Mesendoderm (in vitro differentiated cells): ENCODE measurements at regions not wholly inside any gene's neighbourhood (a gene's known extent, or its start where the extent isn't known, plus 50 kb on each side); places are given as distances from the start of the nearest gene placed in this dataset.

Source experiments
- DNase-seq: peaks from one replicate; pipeline ENCODE4 v3.0.0; 2013
- H2AK5ac ChIP-seq: 2 replicates; pipeline ENCODE4 v1.6.1; 2013; ENCODE audit warnings: low read length, inconsistent platforms
- H2BK120ac ChIP-seq: 2 replicates; pipeline ENCODE4 v1.6.1; 2013; ENCODE audit warnings: low read depth, mild to moderate bottlenecking, low read length, moderate library complexity, mixed read lengths
- H2BK15ac ChIP-seq: replicated peaks from 2 replicates; pipeline ENCODE4 v1.6.1; 2013; ENCODE audit warnings: low read depth, mild to moderate bottlenecking, moderate library complexity
- H2BK5ac ChIP-seq: 2 replicates; pipeline ENCODE4 v1.6.1; 2013; ENCODE audit warnings: low read length, inconsistent platforms
- H3K18ac ChIP-seq: 2 replicates; pipeline ENCODE4 v1.6.1; 2013; ENCODE audit warnings: mild to moderate bottlenecking, low read length, mixed read lengths
- H3K23ac ChIP-seq: one replicate; pipeline ENCODE4 v1.6.1; 2013; ENCODE audit warnings: low read length
- H3K27ac ChIP-seq: 2 replicates; pipeline ENCODE4 v1.5.1; 2013; ENCODE audit warnings: low read depth, mild to moderate bottlenecking, inconsistent platforms, low read length, moderate library complexity
- H3K27me3 ChIP-seq: 2 replicates; pipeline ENCODE4 v1.6.1; 2013; ENCODE audit warnings: low read length, control low read depth, mild to moderate bottlenecking, inconsistent platforms; ENCODE audit not compliant: insufficient read depth, poor library complexity
- H3K36me3 ChIP-seq: 2 replicates; pipeline ENCODE4 v1.6.1; 2013; ENCODE audit warnings: low read length, inconsistent platforms; ENCODE audit not compliant: control insufficient read depth, insufficient read depth
- H3K4ac ChIP-seq: one replicate; pipeline ENCODE4 v1.6.1; 2013; ENCODE audit warnings: low read depth, mild to moderate bottlenecking, low read length, moderate library complexity
- H3K4me1 ChIP-seq: 2 replicates; pipeline ENCODE4 v1.6.1; 2013; ENCODE audit warnings: low read depth, low read length, inconsistent platforms; ENCODE audit not compliant: control insufficient read depth
- H3K4me2 ChIP-seq: 2 replicates; pipeline ENCODE4 v1.6.1; 2013; ENCODE audit warnings: low read length
- H3K4me3 ChIP-seq: 2 replicates; pipeline ENCODE4 v1.5.1; 2013; ENCODE audit warnings: mild to moderate bottlenecking, low read length
- H3K56ac ChIP-seq: one replicate; pipeline ENCODE4 v1.6.1; 2013; ENCODE audit warnings: low read length
- H3K79me1 ChIP-seq: 2 replicates; pipeline ENCODE4 v1.6.1; 2013; ENCODE audit warnings: low read length, inconsistent platforms
- H3K79me2 ChIP-seq: 2 replicates; pipeline ENCODE4 v1.6.1; 2013; ENCODE audit warnings: mild to moderate bottlenecking, low read length; ENCODE audit not compliant: control insufficient read depth, insufficient read depth
- H3K9ac ChIP-seq: 2 replicates; pipeline ENCODE4 v1.6.1; 2013; ENCODE audit warnings: low read length, inconsistent platforms
- H4K5ac ChIP-seq: one replicate; pipeline ENCODE4 v1.6.1; 2013; ENCODE audit warnings: low read length
- H4K8ac ChIP-seq: one replicate; pipeline ENCODE4 v1.6.1; 2013; ENCODE audit warnings: low read depth, mild to moderate bottlenecking, control low read depth, low read length, moderate library complexity
- WGBS: extraction: QIAGEN DNeasy Blood & Tissue Kit; methylation state at CpG from one replicate; pipeline ENCODE4 v1.1.7; 2013; ENCODE audit warnings: low lambda C conversion rate, missing lambda C conversion rate; ENCODE audit not compliant: insufficient coverage; ENCODE audit errors: extremely low coverage; 5-methylcytosine and 5-hydroxymethylcytosine counted together

GRCh38 chr2:12821656-12822055 is 104.9 kb downstream of the TRIB2 start:
- H2AK5ac ChIP-seq = no peak overlapping the region
- H2BK5ac ChIP-seq = no peak overlapping the region
- H3K36me3 ChIP-seq = no peaks in the 10 kb centered on the region
- no CpG with 5 or more reads among the region's 1 CpG for WGBS
- DNase-seq = no peak
- H3K9ac ChIP-seq = no peak overlapping the region
- no peaks in the 10 kb centered on the region for H3K4me1 ChIP-seq
- no peaks in the 10 kb centered on the region for H3K79me1 ChIP-seq
- no peak overlapping the region for H4K8ac ChIP-seq
- H3K56ac ChIP-seq = no peak overlapping the region
- H2BK15ac ChIP-seq = no peak overlapping the region
- H2BK120ac ChIP-seq = no peak overlapping the region
- no peak overlapping the region for H3K27ac ChIP-seq
- no peak overlapping the region for H4K5ac ChIP-seq
- H3K27me3 ChIP-seq = no peaks in the 10 kb centered on the region
- no peak overlapping the region for H3K18ac ChIP-seq
- H3K79me2 ChIP-seq = no peaks in the 10 kb centered on the region
- H3K23ac ChIP-seq = no peak overlapping the region
- H3K4ac ChIP-seq = no peak overlapping the region
- no peak overlapping the region for H3K4me2 ChIP-seq
- no peak overlapping the region for H3K4me3 ChIP-seq

- no peaks in the 10 kb centered on the region for H3K79me1 ChIP-seq
- no peak overlapping the region for H3K4me2 ChIP-seq
- no peak overlapping the region for H4K5ac ChIP-seq
- no peak overlapping the region for H2BK120ac ChIP-seq
- no peaks in the 10 kb centered on the region for H3K79me2 ChIP-seq
- H3K4ac ChIP-seq = no peak overlapping the region
- H3K27ac ChIP-seq = no peak overlapping the region
- H3K27me3 ChIP-seq = no peaks in the 10 kb centered on the region
- no CpG with 5 or more reads among the region's 3 CpGs for WGBS
- no peak overlapping the region for H2AK5ac ChIP-seq
- H3K18ac ChIP-seq = no peak overlapping the region
- H4K8ac ChIP-seq = no peak overlapping the region
- H2BK15ac ChIP-seq = no peak overlapping the region
- H3K23ac ChIP-seq = no peak overlapping the region
- H2BK5ac ChIP-seq = no peak overlapping the region
- H3K4me3 ChIP-seq = no peak overlapping the region
- no peak overlapping the region for H3K9ac ChIP-seq
- no peaks in the 10 kb centered on the region for H3K4me1 ChIP-seq
- H3K56ac ChIP-seq = no peak overlapping the region
- H3K36me3 ChIP-seq = no peaks in the 10 kb centered on the region
- DNase-seq = no peak
Observed at GRCh38 chr2:12824351-12824777, 107.6 kb downstream of the TRIB2 start.

GRCh38 chr2:12824778-12825379 is 108.1 kb downstream of the TRIB2 start:
- H2BK120ac ChIP-seq = no peak overlapping the region
- no peak overlapping the region for H4K5ac ChIP-seq
- H3K4ac ChIP-seq = no peak overlapping the region
- no peak overlapping the region for H3K23ac ChIP-seq
- no peak overlapping the region for H3K9ac ChIP-seq
- no peak overlapping the region for H3K27ac ChIP-seq
- H3K56ac ChIP-seq = no peak overlapping the region
- no peak for DNase-seq
- no peaks in the 10 kb centered on the region for H3K79me1 ChIP-seq
- H2AK5ac ChIP-seq = no peak overlapping the region
- no peak overlapping the region for H3K4me3 ChIP-seq
- H3K18ac ChIP-seq = no peak overlapping the region
- H2BK5ac ChIP-seq = no peak overlapping the region
- H3K79me2 ChIP-seq = no peaks in the 10 kb centered on the region
- H4K8ac ChIP-seq = no peak overlapping the region
- H3K4me2 ChIP-seq = no peak overlapping the region
- WGBS = no CpG with 5 or more reads among the region's 9 CpGs
- no peak overlapping the region for H2BK15ac ChIP-seq
- H3K36me3 ChIP-seq = no peaks in the 10 kb centered on the region
- no peaks in the 10 kb centered on the region for H3K27me3 ChIP-seq
- H3K4me1 ChIP-seq = no peaks in the 10 kb centered on the region

- no peak overlapping the region for H2BK5ac ChIP-seq
- H2BK15ac ChIP-seq = no peak overlapping the region
- H3K27ac ChIP-seq = no peak overlapping the region
- H3K4me2 ChIP-seq = no peak overlapping the region
- no peaks in the 10 kb centered on the region for H3K27me3 ChIP-seq
- H3K36me3 ChIP-seq = no peaks in the 10 kb centered on the region
- WGBS = no CpG with 5 or more reads among the region's 3 CpGs
- no peak overlapping the region for H3K23ac ChIP-seq
- H3K4me1 ChIP-seq = no peaks in the 10 kb centered on the region
- H3K56ac ChIP-seq = no peak overlapping the region
- H3K4ac ChIP-seq = no peak overlapping the region
- no peak overlapping the region for H3K9ac ChIP-seq
- H3K79me1 ChIP-seq = no peaks in the 10 kb centered on the region
- no peak overlapping the region for H4K5ac ChIP-seq
- H3K79me2 ChIP-seq = no peaks in the 10 kb centered on the region
- no peak overlapping the region for H3K4me3 ChIP-seq
- no peak for DNase-seq
- no peak overlapping the region for H4K8ac ChIP-seq
- H2AK5ac ChIP-seq = no peak overlapping the region
- H3K18ac ChIP-seq = no peak overlapping the region
- H2BK120ac ChIP-seq = no peak overlapping the region
Observed at GRCh38 chr2:12826781-12827180, 110.0 kb downstream of the TRIB2 start.

GRCh38 chr2:12827721-12828120 is 111.0 kb downstream of the TRIB2 start:
- no CpG with 5 or more reads among the region's 7 CpGs for WGBS

GRCh38 chr2:12828980-12829379 is 112.2 kb downstream of the TRIB2 start:
- H4K5ac ChIP-seq = no peak overlapping the region
- H3K4me2 ChIP-seq = no peak overlapping the region
- no peak overlapping the region for H2AK5ac ChIP-seq
- WGBS = no CpG with 5 or more reads among the region's 8 CpGs
- no peaks in the 10 kb centered on the region for H3K79me2 ChIP-seq
- no peak for DNase-seq
- H2BK5ac ChIP-seq = no peak overlapping the region
- H3K27ac ChIP-seq = no peak overlapping the region
- no peak overlapping the region for H3K56ac ChIP-seq
- no peak overlapping the region for H3K4me3 ChIP-seq
- H3K9ac ChIP-seq = no peak overlapping the region
- H4K8ac ChIP-seq = no peak overlapping the region
- no peak overlapping the region for H2BK120ac ChIP-seq
- no peaks in the 10 kb centered on the region for H3K36me3 ChIP-seq
- no peak overlapping the region for H3K18ac ChIP-seq
- no peaks in the 10 kb centered on the region for H3K4me1 ChIP-seq
- H3K79me1 ChIP-seq = no peaks in the 10 kb centered on the region
- H3K27me3 ChIP-seq = no peaks in the 10 kb centered on the region
- no peak overlapping the region for H3K4ac ChIP-seq
- no peak overlapping the region for H2BK15ac ChIP-seq
- no peak overlapping the region for H3K23ac ChIP-seq

More at GRCh38 chr2:12827721-12828120, 111.0 kb downstream of the TRIB2 start:
- no peak overlapping the region for H3K27ac ChIP-seq
- no peak overlapping the region for H4K8ac ChIP-seq
- DNase-seq = no peak
- H3K56ac ChIP-seq = no peak overlapping the region
- no peaks in the 10 kb centered on the region for H3K79me1 ChIP-seq
- no peak overlapping the region for H3K4me2 ChIP-seq
- no peaks in the 10 kb centered on the region for H3K36me3 ChIP-seq
- H2BK15ac ChIP-seq = no peak overlapping the region
- no peak overlapping the region for H3K23ac ChIP-seq
- H3K4ac ChIP-seq = no peak overlapping the region
- H2BK5ac ChIP-seq = no peak overlapping the region
- H3K18ac ChIP-seq = no peak overlapping the region
- no peaks in the 10 kb centered on the region for H3K4me1 ChIP-seq
- no peak overlapping the region for H2AK5ac ChIP-seq
- H3K9ac ChIP-seq = no peak overlapping the region
- H3K79me2 ChIP-seq = no peaks in the 10 kb centered on the region
- no peak overlapping the region for H3K4me3 ChIP-seq
- no peak overlapping the region for H4K5ac ChIP-seq
- no peaks in the 10 kb centered on the region for H3K27me3 ChIP-seq
- H2BK120ac ChIP-seq = no peak overlapping the region
